Gastrocnemius medialis (tissue), 4 donors: ENCODE measurements at regions not wholly inside any gene's neighbourhood (a gene's known extent, or its start where the extent isn't known, plus 50 kb on each side); places are given as distances from the start of the nearest gene placed in this dataset.

Experiments used
- POLR2A ChIP-seq, 2 donors: fragments of 450-650 bp; IDR thresholded peaks; one replicate each; pipeline ENCODE4 v1.6.1; 2017; ENCODE audit warnings: antibody characterized with exemption in 2 of 2, mild to moderate bottlenecking in 2 of 2, moderate library complexity in 2 of 2
- TF ChIP-seq, protein P1 (sequence below), 5 experiments: fragments of 450-650 bp in 3 of 5; fragments of 200-600 bp in 2 of 5; sonication (generic) in 2 of 5; IDR thresholded peaks in 4 of 5; conservative IDR thresholded peaks in 1 of 5; 1 replicate in 4 of 5; 2 replicates in 1 of 5; pipeline ENCODE4 v1.5.1; 2016 to 2019; ENCODE audit warnings: antibody characterized with exemption in 5 of 5, mild to moderate bottlenecking in 3 of 5, moderate library complexity in 3 of 5

- TF ChIP-seq, protein P1, sequence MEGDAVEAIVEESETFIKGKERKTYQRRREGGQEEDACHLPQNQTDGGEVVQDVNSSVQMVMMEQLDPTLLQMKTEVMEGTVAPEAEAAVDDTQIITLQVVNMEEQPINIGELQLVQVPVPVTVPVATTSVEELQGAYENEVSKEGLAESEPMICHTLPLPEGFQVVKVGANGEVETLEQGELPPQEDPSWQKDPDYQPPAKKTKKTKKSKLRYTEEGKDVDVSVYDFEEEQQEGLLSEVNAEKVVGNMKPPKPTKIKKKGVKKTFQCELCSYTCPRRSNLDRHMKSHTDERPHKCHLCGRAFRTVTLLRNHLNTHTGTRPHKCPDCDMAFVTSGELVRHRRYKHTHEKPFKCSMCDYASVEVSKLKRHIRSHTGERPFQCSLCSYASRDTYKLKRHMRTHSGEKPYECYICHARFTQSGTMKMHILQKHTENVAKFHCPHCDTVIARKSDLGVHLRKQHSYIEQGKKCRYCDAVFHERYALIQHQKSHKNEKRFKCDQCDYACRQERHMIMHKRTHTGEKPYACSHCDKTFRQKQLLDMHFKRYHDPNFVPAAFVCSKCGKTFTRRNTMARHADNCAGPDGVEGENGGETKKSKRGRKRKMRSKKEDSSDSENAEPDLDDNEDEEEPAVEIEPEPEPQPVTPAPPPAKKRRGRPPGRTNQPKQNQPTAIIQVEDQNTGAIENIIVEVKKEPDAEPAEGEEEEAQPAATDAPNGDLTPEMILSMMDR (IDR thresholded peaks at IDR 0.05 in 4 of 5, conservative IDR thresholded peaks at IDR 0.05 in 1 of 5), result no peak
- no peak for TF ChIP-seq POLR2A (IDR thresholded peaks at IDR 0.05)
These were observed 420.2 kb upstream of the CADM2 start for GRCh38 chr3:84538597-84538996.
